DND-41 (cell line): ENCODE measurements at regions not wholly inside any gene's neighbourhood (a gene's known extent, or its start where the extent isn't known, plus 50 kb on each side); places are given as distances from the start of the nearest gene placed in this dataset.
"Not testable (repeated sequence)": the region's sequence is repeated elsewhere in the genome, so short reads cannot be mapped to it uniquely, and the experiment has no call there.

Experiments used
- ATAC-seq: fragments of 200-7000 bp; cut with Tn5 transposase; 3 replicates; pipeline ENCODE4 v1.9.1; 2021; ENCODE audit warnings: low read depth; ENCODE audit not compliant: insufficient read depth
- DNase-seq: peaks from one replicate; pipeline ENCODE4 v3.0.0-alpha.2; 2020
- H2AFZ ChIP-seq: 2 replicates; pipeline ENCODE4 v1.6.0; 2012; ENCODE audit warnings: low read depth, low read length
- H3K27ac ChIP-seq: 2 replicates; pipeline ENCODE4 v1.5.1; 2012; ENCODE audit warnings: low read length, inconsistent platforms
- H3K27me3 ChIP-seq: fragments of 200-600 bp; sonication (generic); 2 replicates; pipeline ENCODE4 v1.6.0; 2012; ENCODE audit warnings: low read length, mild to moderate bottlenecking, inconsistent platforms; ENCODE audit not compliant: insufficient read depth, poor library complexity
- H3K36me3 ChIP-seq: 2 replicates; pipeline ENCODE4 v1.5.1; 2012; ENCODE audit warnings: low read length, inconsistent platforms; ENCODE audit not compliant: insufficient read depth
- H3K4me1 ChIP-seq: 2 replicates; pipeline ENCODE4 v1.5.1; 2012; ENCODE audit warnings: mild to moderate bottlenecking, low read length; ENCODE audit not compliant: insufficient read depth
- H3K4me2 ChIP-seq: 2 replicates; pipeline ENCODE4 v1.6.0; 2012; ENCODE audit warnings: mild to moderate bottlenecking, moderate library complexity, low read length, inconsistent platforms; ENCODE audit not compliant: insufficient read depth
- H3K4me3 ChIP-seq, 2 experiments: fragments of 200-600 bp in 1 of 2; shearing (Covaris generic) in 1 of 2; 2 replicates each; pipeline ENCODE4 v1.5.1; 2012 to 2016; ENCODE audit warnings: inconsistent platforms in 2 of 2, low read length in 2 of 2, mild to moderate bottlenecking in 2 of 2, low read depth in 1 of 2, moderate library complexity in 1 of 2
- H3K79me2 ChIP-seq: 2 replicates; pipeline ENCODE4 v1.6.0; 2012; ENCODE audit warnings: low read length, inconsistent platforms; ENCODE audit not compliant: insufficient read depth
- H3K9ac ChIP-seq: 2 replicates; pipeline ENCODE4 v1.6.0; 2012; ENCODE audit warnings: low read depth, mild to moderate bottlenecking, inconsistent platforms, low read length, moderate library complexity
- H3K9me3 ChIP-seq: 2 replicates; pipeline ENCODE4 v1.5.1; 2012; ENCODE audit warnings: low read length, moderate library complexity, mild to moderate bottlenecking, inconsistent platforms; ENCODE audit not compliant: insufficient read depth, severe bottlenecking
- H4K20me1 ChIP-seq: 2 replicates; pipeline ENCODE4 v1.6.0; 2012; ENCODE audit warnings: low read length; ENCODE audit not compliant: insufficient read depth
- CTCF ChIP-seq: IDR thresholded peaks from 2 replicates; pipeline ENCODE4 v1.5.1; 2012; ENCODE audit warnings: borderline replicate concordance, low read length, moderate library complexity, mild to moderate bottlenecking; ENCODE audit not compliant: poor library complexity, severe bottlenecking; ENCODE audit errors: extremely low read depth
- EZH2 ChIP-seq: IDR thresholded peaks from 3 replicates; pipeline ENCODE4 v1.6.1; 2012; ENCODE audit warnings: borderline replicate concordance, low read depth, mild to moderate bottlenecking, moderate library complexity, low read length, inconsistent platforms; ENCODE audit not compliant: severe bottlenecking

DNA sequence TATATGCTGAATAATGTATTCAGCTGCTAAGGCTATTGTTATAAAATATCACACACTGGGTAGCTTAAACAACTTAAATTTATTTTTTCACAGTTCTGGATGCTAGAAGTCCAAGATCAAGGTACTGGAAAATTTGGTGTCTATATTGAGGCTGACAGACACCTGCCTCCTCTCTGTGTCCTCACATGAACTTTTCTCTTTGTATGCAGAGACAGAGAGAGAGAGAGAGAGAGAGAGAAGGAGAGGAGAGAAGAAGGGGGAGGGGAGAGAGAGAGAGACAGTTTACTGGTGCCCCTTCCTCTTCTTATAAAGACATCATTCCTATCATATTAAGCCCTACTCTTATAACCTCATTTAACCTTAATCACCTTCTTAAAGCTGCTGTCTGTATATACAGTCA is 320.1 kb upstream of the THBS1 start:
- Histone ChIP-seq H3K27me3 (peaks cover 6% of the 10 kb centered on the region), H2AFZ (no peak overlapping the region), H3K4me3 (no peak overlapping the region), H3K9ac (no peak overlapping the region), H4K20me1 (no peaks in the 10 kb centered on the region), H3K4me2 (no peak overlapping the region), H3K27ac (no peak overlapping the region), H3K4me1 (peaks cover 4% of the 10 kb centered on the region; the same call in 1 of the 2 replicates), H3K36me3 (no peaks in the 10 kb centered on the region), H3K9me3 (no peaks in the 10 kb centered on the region), H3K79me2 (no peaks in the 10 kb centered on the region)
- DNase-seq (no peak), ATAC-seq (no peak)
- TF ChIP-seq EZH2 (no peak), CTCF (no peak)

DNA sequence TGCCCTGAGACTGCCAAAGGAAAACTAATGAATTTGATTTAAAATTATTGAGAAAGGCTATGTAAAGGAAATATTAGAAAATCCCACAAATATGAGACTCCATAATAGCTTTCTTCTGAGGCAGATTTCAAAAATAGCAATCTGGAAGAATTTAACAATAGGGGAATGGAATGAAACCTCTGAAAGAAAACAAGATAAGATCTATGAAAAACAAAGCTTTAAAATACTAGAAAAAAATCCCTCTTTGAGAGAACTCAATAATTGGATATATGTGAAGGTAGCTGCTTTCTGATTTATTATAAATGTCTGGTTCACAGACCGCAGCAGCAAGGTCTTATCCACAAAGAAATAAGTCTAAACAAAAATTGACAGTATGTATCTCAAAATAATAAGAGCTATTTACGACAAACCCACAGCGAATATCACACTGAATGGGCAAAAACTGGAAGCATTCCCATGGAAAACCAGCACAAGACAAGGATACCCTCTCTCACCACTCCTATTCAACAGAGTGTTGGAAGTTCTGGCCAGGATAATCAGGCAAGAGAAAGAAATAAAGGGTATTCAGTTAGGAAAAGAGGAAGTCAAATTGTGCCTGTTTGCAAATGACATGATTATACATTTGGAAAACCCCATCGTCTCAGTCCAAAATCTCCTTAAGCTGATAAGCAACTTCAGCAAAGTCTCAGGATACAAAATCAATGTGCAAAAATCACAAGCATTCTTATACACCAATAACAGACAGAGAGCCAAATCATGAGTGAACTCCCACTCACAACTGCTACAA is 319.3 kb upstream of the THBS1 start:
- not testable (repeated sequence) for DNase-seq, H3K4me2 ChIP-seq, H3K79me2 ChIP-seq, H3K36me3 ChIP-seq, H4K20me1 ChIP-seq, H2AFZ ChIP-seq, H3K4me1 ChIP-seq, H3K9me3 ChIP-seq, ATAC-seq, H3K27me3 ChIP-seq, H3K4me3 ChIP-seq, H3K9ac ChIP-seq, H3K27ac ChIP-seq

DNA sequence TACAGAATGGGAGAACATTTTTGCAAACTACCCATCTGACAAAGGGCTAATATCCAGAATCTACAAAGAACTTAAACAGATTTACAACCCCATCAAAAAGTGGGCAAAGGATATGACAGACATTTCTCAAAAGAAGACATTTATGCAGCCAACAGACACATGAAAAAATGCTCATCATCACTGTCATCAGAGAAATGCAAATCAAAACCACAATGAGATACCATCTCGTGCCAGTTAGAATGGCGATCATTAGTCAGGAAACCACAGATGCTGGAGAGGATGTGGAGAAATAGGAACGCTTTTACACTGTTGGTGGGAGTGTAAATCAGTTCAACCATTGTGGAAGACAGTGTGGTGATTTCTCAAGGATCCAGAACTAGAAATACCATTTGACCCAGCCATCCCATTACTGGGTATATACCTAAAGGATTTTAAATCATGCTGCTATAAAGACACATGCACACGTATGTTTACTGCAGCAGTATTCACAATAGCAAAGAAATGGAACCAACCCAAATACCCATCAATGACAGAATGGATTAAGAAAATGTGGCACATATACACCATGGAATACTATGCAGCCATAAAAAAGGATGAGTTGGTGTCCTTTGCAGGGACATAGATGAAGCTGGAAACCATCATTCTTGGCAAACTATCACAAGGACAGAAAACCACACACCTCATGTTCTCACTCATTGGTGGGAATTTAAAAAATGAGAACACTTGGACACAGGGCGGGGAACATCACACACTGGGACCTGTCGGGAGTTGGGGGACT is 317.7 kb upstream of the THBS1 start:
- H3K4me3 ChIP-seq, H3K36me3 ChIP-seq, H2AFZ ChIP-seq, H3K4me1 ChIP-seq, H3K9ac ChIP-seq, H3K27ac ChIP-seq, H4K20me1 ChIP-seq, H3K9me3 ChIP-seq, H3K27me3 ChIP-seq, H3K79me2 ChIP-seq, H3K4me2 ChIP-seq, ATAC-seq: not testable (repeated sequence)
- peak; percentile 47 for DNase-seq

GRCh38 chr15:39265261-39265660 is 315.6 kb upstream of the THBS1 start:
- Histone ChIP-seq H2AFZ (no peak overlapping the region), H3K36me3 (no peaks in the 10 kb centered on the region), H3K4me1 (peaks cover 4% of the 10 kb centered on the region; the same call in 1 of the 2 replicates), H3K27ac (no peak overlapping the region), H4K20me1 (no peaks in the 10 kb centered on the region), H3K9me3 (no peaks in the 10 kb centered on the region), H3K27me3 (peaks cover 15% of the 10 kb centered on the region), H3K79me2 (no peaks in the 10 kb centered on the region), H3K4me3 (no peak overlapping the region), H3K4me2 (no peak overlapping the region), H3K9ac (no peak overlapping the region)
- ATAC-seq = no peak
- TF ChIP-seq EZH2 = no peak
- no peak for TF ChIP-seq CTCF
- no peak for DNase-seq
